Activated CD4-positive, alpha-beta T cell treated with anti-CD3 and anti-CD28 coated beads for 24 hours (primary cell): ENCODE measurements at regions not wholly inside any gene's neighbourhood (a gene's known extent, or its start where the extent isn't known, plus 50 kb on each side); places are given as distances from the start of the nearest gene placed in this dataset.
"Not testable (repeated sequence)": the region's sequence is repeated elsewhere in the genome, so short reads cannot be mapped to it uniquely, and the experiment has no call there.

Experiments used
- DNase-seq, 2 donors: peaks; one replicate each; pipeline ENCODE4 v3.0.0-alpha.2; 2020; ENCODE audit warnings: low read depth in 2 of 2

DNA sequence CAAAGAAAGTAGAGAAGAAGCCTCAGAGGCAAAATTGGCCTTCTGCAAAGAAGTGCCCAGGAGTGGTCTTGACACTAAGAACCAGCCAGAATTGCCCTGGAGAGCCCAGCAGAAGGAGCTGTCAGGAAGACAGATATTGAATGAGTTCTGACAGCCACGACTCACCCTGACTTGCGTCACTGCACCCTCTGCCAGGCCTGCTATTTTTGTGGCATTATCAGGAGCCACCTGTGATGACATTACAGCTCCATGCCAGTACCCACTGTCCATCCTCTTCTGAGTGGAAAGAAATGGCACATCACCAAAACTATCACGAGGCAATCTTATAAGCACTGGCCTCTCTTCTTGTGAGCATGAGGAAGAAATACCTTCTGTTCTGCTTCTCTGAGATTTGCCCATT is 67.7 kb downstream of the SMIM20 start:
- DNase-seq: no peak

- DNase-seq: no peak
Observed at GRCh38 chr4:25982962-25983361, 68.9 kb downstream of the SMIM20 start.

- no peak for DNase-seq
Observed at GRCh38 chr4:25984266-25984665, 70.2 kb downstream of the SMIM20 start.

GRCh38 chr4:25984796-25985195 is 70.8 kb downstream of the SMIM20 start:
- DNase-seq: no peak

- no peak for DNase-seq
Observed at GRCh38 chr4:25986807-25987206, 72.8 kb downstream of the SMIM20 start.

DNA sequence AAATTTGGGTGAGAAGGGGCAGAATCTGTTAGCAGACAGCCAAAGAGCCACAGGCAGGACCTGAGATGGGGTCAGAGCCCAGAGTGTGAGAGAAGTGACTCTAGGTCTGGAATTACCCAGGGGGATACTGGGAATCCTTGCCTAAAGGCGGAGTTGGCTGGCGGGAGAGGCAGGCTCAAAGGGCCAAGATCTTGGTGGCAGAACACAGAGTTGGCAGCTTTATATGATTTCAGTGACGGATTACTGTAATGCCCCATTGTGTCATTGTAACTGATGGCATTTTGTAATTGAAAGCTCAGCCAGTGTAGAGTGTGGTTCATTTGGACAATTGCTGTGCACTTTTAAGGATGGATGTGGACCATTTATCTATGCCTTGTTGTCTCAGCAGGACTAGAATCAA is 77.3 kb downstream of the SMIM20 start:
- DNase-seq: no peak

GRCh38 chr4:25993395-25994185 is 79.6 kb downstream of the SMIM20 start:
- DNase-seq: peak in 1 of 2 donors; percentile 8

DNA sequence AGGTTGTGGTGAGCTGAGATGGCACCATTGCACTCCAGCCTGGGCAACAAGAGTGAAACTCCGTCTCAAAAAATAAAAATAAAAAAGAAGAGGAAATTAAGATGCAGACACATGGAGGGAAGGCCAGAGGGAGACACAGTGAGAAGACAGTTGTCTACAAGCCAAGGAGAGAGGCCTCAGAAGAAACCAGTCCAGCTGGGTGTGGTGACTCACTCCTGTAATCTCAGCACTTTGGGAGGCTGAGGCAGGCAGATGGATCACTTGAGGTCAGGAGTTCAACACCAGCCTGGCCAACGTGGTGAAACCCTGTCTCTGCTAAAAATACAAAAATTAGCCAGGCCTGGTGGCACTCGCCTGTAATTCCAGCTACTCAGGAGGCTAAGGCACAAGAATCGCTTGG is 80.6 kb downstream of the SMIM20 start:
- DNase-seq: not testable (repeated sequence)

GRCh38 chr4:26000274-26000950 is 86.4 kb downstream of the SMIM20 start:
- DNase-seq: no peak

DNA sequence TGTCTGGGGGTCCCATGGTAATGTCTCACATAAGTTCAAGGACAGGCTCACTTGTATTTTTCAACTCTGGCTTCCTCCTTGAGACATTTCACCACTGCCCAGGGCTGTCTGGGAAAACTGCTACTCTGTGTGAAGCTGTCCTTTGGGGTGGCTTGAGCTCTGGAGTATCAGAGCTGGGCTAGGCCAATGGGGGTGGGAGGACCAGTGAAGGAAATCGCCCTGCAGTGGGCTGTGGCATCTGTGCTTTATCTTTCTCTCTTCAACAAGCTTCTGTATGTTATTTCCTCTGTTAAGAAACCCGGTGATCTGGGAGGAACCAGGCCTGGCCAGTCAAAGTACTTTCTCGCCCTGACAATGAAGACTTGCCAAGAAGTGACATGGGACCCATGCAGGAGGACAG is 87.4 kb downstream of the SMIM20 start:
- DNase-seq: no peak

- no peak for DNase-seq
Observed at GRCh38 chr4:26001816-26002215, 87.8 kb downstream of the SMIM20 start.

GRCh38 chr4:26003056-26003455 is 89.0 kb downstream of the SMIM20 start:
- no peak for DNase-seq

- DNase-seq: no peak
Observed at GRCh38 chr4:26004290-26004689, 90.3 kb downstream of the SMIM20 start.

DNA sequence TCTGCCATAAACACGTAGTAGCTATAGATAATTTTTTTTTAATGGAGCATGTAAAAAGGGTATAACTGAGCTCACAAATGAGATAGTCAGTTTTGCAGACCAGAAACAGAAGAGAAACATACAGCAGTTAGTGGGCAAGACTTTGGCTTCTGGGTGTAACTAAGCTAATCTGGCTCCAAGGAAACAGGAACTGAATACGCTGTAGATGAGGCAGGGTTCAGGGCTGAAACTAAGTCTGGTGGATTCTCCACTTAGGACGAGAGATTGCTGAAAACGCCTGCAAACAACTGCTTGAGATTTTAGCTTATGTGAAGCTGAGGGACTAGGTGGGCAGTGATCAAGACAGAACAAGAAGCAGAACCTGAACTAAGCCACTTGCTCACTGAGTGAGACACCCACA is 91.7 kb downstream of the SMIM20 start:
- DNase-seq: no peak

DNA sequence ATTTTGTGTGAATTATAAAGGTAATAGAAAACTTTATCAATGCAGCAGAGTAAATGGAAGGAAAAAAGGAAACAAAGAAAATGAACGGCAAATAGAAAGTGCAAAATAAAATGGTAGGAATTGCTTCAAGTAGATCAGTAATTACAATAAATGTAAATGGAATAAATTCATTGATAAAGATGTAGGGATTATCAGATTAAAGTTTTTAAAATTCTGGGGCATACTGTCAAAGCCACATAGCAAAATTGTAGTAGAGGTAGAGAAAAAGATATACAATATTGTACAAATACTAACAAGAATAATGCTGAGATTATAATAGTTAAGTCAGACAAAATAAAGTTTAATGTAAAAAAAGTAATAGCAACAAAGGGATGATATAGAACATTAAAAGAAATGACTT is 94.7 kb downstream of the SMIM20 start:
- no peak for DNase-seq

GRCh38 chr4:26009502-26009901 is 95.5 kb downstream of the SMIM20 start:
- DNase-seq: no peak

DNA sequence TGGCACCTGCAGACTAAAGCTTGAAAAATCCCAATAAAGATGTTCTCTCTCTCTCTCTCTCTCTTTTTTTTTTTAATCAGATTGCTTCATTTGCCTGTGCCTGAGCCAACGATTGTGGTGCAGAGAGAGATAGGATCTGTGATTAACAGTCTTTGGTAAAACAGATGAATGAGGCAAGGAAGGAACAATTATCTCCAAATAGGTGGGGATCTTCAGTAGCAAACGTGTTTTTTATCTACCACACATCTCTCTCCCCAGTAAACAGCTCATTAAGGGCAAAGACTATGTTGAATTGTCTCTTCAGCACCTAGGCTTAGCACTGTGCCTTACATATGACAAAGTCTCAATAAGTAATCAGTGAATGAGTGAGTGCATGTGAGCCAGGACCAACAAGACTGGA is 96.3 kb downstream of the SMIM20 start:
- DNase-seq: no peak

DNA sequence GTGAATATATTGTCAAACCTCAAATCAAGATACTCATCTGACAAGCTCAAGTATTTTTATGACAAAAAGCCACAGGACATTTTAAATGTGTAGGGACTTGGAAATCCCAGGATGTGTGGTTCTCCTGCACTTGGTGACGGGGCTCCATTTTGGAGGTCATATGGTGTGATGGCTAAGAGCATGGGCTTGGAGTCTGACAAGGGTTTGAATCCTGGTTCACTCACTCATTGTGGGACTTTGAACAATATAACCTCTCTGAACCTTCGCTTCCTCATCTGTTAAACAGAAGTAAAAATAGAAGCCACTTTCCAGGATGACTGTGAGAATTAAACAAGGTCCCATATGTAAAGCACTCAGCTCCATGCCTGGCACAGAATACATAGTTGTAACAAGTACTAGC is 99.6 kb downstream of the SMIM20 start:
- no peak for DNase-seq

DNA sequence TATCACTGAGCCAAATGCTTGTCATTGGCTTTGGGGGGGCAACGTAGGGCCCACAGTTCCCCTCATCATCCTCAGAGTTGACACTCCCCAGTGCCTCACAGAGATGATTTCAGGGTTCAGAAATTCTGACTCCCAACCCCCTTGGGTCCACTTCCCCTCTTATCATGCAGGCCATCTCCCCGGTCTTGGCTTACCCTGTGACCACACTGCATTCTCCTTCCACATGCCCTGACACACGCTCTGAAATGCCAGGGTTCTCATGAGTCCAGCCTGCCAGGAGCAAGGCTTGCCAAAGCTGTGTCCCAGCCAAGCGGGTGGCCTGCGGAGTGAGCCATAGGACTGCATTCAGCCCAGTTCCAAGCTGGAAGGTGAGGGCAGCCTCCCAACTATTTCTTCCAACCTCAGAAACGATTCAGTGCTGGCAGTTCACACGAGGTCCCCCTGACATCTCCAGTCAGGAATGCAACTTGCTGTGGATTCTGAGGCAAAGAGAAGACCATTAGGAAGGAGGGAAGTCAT is 101.2 kb downstream of the SMIM20 start:
- DNase-seq: no peak

- no peak for DNase-seq
Observed at GRCh38 chr4:26015906-26016305, 101.9 kb downstream of the SMIM20 start.

GRCh38 chr4:26017531-26017930 is 103.5 kb downstream of the SMIM20 start:
- DNase-seq: no peak

DNA sequence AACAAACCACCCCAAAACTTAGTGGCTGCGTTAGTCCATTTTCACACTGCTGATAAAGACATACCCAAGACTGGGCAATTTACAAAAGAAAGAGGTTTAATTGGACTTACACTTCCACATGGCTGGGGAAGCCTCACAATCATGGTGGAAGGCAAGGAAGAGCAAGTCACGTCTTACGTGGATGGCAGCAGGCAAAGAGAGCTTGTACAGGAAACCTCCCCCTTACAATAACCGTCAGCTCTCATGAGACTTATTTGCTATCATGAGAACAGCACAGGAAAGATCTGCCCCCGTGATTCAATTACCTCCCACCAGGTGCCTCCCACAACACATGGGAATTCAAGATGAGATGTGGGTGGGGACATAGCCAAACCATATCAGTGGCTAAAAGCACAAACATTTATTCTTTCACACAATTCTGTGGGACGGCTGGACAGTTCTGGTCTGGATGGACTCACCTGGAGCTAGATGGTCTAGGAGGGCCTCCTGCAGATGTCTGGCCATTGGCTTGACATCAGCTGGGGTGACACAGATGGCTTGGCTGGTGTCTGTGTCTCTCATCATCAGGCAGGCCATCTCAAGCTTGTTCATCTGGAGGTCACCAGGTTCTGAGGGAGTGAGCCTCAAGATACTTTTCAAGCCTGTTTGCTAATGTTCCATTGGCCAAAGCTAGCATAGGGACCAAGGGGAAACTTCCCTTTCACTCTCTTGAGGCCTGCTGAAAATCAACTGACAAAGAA is 104.1 kb downstream of the SMIM20 start:
- DNase-seq: not testable (repeated sequence)
